ENCODE measurements at regions not wholly inside any gene's neighbourhood (a gene's known extent, or its start where the extent isn't known, plus 50 kb on each side); places are given as distances from the start of the nearest gene placed in this dataset.
A peak's percentile ranks its signal among the peaks of the same experiment; 100 is the strongest.
"Not testable (repeated sequence)": the region's sequence is repeated elsewhere in the genome, so short reads cannot be mapped to it uniquely, and the experiment has no call there.

GRCh38 chr16:22436823-22437652, 62.6 kb upstream of the CDR2 start:
- intact Hi-C loops (cut with DNase I), result not testable (repeated sequence)
- peak; percentile 93 for DNase-seq (ENCODE audit: missing footprints)
- peak; percentile 98 for ATAC-seq

DNA sequence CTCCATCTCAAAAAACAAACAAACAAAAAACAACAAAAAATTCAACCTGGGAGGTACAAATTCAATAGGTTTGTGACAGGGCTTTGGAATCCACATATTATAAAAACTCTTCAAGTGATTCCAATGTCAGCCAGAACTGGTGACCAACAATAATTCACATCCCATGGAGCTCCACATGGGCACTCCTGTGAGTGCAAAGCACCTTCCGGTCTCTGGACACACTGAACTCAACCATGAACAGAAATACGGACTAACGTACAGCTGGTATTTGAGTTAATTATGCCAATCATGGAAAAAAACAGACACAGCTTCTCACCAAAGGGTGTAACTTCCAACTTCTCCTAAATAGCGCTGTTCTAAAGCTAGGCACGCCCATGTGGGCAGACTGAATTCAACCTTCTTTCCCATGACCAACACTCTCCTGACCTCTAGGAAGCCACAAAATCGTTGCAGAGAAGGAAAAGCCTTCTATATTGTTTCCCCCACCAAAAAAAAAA, 62.0 kb upstream of the CDR2 start:
- peak; percentile 84 for ATAC-seq
- intact Hi-C loops (cut with DNase I); DNase-seq (ENCODE audit: missing footprints): not testable (repeated sequence)

DNA sequence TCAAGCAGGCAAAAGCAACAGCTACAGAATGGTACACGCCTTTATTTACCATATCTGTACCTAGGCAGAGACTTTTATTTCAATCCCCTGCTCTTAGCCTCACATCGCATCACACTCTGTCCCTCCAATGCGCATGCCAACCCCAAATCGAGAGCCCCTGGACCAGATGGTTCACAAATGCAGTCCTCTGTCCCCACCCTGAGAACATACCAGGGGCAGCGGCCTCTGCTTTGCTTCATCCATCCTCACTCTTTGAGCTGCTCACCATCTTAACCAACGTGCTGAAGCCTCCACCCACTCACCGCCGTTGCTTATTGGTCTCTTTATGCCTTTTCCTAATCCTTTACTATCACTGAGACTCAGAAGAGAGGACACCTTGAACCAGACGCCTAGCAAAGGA, 56.9 kb upstream of the CDR2 start:
- intact Hi-C loops (cut with DNase I); DNase-seq (ENCODE audit: missing footprints); ATAC-seq: not testable (repeated sequence)

GRCh38 chr16:22428654-22429053, 54.2 kb upstream of the CDR2 start:
- peak; percentile 36 for ATAC-seq
- intact Hi-C loops (cut with DNase I), result loop anchor here (10.0 kb wide), 1 partner anchor 84 kb away; no protein-coding TSS in a partner anchor
- DNase-seq (ENCODE audit: missing footprints), result no peak

DNA sequence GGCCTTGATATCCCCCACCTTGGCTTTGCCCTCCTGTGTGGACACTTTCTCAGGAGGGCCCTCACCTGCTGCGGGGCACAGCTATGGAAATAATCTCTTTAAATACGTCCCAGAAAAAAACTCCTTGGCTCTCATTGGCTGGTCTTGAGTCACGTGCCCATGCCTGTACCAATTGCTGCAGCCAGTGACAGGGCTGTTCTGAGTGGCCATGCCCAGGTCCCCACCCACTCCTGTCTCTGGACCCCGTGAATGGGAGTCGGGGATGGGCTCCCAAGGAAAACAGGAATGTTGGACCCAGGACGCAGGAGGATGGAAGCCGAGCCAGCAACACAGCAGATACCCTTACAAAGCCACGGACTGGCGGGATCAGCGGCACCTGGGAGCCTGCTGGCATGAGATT, 53.1 kb upstream of the CDR2 start:
- intact Hi-C loops (cut with DNase I), result loop anchor here (10.0 kb wide), 1 partner anchor 83 kb away; no protein-coding TSS in a partner anchor
- ATAC-seq, result no peak
- DNase-seq (ENCODE audit: missing footprints), result no peak

- DNase-seq (ENCODE audit: missing footprints), result no peak
- ATAC-seq, result no peak
- intact Hi-C loops (cut with DNase I), result loop anchor here (10.0 kb wide), 1 partner anchor 81 kb away; no protein-coding TSS in a partner anchor
Observed at GRCh38 chr16:22425847-22426246, 51.4 kb upstream of the CDR2 start.

- ATAC-seq (peak; percentile 75), DNase-seq (ENCODE audit: missing footprints) (no peak)
- intact Hi-C loops (cut with DNase I), result loop anchor here (10.0 kb wide), 1 partner anchor 80 kb away; no protein-coding TSS in a partner anchor
Observed at GRCh38 chr16:22425036-22425801, 50.8 kb upstream of the CDR2 start.

DNA sequence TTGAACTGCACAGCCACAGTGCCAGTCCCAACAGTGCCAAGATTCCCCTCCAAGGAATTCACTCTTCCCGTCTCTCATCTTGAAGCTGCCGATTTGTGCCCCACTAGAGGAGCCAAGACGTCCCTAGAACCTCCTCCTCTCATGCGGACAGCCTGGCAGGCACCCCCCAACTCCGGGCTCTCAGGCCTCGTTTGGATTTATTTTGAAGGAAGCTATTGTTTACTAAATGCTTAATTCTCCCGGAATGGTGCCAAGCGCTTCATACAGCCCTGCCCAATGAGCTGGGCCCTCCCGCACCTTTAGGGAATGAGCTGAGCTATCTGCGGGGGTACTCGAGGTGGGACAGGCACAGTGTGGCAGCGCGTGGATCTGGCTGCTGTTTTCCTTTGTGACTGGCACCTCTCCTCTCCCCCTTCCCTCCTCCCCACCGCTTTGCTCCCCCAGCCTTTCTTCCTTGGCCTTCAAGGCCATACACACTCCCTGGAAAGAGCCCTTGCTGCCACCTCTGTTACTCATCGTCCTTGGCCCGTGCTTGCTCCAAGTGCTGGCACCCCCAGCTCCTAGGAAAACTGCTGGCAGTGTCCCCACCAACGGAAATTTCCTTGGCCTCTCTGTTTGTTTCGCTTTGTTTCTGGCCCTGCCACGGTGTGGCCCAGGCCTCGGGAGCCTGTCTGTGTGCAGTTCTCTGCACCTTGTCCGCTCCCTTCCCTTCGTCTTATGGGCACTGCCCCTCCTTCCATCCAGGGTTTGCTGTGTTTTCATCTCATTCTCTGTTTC, 49.9 kb upstream of the CDR2 start:
- ATAC-seq (no peak), DNase-seq (ENCODE audit: missing footprints) (no peak)
- intact Hi-C loops (cut with DNase I), result loop anchor here (10.0 kb wide), 1 partner anchor 80 kb away; no protein-coding TSS in a partner anchor

Data from Right ventricle myocardium inferior (tissue), 1 donor.